ENCODE measurements at regions not wholly inside any gene's neighbourhood (a gene's known extent, or its start where the extent isn't known, plus 50 kb on each side); places are given as distances from the start of the nearest gene placed in this dataset.

DNA sequence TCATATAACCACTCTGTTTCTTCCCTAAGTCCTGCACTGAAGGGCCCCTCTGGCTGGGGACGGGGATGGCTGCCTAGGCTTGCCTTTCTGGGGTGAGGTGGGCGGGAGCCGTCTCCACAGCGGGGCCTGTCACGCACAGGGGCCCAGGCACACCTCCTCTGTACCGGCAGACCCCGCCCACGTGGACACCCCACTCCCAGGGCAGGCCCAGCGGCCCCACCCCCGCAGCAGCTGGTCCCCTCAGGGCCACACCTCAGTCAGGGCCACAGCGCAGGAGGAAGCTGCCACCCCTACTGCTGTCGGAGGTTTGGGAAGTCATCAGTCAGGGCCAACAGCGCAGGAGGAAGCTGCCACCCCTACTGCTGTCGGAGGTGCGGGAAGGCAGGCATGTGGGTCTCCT, 257.6 kb upstream of the RAB6C start:
- TF ChIP-seq, protein P1, sequence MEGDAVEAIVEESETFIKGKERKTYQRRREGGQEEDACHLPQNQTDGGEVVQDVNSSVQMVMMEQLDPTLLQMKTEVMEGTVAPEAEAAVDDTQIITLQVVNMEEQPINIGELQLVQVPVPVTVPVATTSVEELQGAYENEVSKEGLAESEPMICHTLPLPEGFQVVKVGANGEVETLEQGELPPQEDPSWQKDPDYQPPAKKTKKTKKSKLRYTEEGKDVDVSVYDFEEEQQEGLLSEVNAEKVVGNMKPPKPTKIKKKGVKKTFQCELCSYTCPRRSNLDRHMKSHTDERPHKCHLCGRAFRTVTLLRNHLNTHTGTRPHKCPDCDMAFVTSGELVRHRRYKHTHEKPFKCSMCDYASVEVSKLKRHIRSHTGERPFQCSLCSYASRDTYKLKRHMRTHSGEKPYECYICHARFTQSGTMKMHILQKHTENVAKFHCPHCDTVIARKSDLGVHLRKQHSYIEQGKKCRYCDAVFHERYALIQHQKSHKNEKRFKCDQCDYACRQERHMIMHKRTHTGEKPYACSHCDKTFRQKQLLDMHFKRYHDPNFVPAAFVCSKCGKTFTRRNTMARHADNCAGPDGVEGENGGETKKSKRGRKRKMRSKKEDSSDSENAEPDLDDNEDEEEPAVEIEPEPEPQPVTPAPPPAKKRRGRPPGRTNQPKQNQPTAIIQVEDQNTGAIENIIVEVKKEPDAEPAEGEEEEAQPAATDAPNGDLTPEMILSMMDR (conservative IDR thresholded peaks at IDR 0.05; ENCODE audit: low read length), result no peak
- H3K4me3 ChIP-seq (ENCODE audit: low read length), result no peak overlapping the region
- DNase-seq (ENCODE audit: low read depth), result no peak

DNA sequence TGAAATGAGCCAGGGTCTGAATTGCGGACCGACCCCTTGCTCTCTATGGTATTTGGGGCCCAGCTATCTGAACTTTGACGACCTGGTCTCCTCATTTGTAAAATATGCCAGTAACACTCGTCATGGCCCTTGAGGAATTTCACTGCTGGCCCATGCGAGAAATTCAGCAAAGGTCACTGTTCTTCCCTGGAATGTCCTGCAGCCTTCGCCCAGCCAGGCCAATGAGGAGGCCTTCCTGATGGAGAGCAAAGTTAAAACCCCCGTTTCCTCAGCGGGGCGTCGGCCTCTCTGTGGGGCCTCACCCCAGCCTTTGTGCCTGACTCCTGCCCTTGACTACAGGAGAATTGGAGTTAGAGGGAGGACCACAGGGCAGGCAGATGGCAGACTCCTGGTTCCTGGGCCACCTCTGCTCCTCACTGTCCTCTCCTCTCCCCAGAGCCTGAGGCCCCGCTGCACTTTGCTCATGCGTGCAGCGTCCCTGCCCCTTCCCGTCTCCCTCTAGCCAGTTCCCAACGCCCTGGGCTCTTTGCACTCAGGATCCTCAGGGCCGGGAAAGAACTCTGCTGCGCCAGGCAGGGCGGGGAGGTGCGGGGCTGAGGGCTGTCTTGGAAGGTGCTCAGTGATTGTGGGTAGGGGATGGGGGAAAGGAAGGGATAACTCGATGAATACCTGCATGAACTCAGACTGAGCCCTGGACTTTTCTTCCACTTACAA, 257.0 kb upstream of the RAB6C start:
- no peak overlapping the region for H3K4me3 ChIP-seq (ENCODE audit: low read length)
- DNase-seq (ENCODE audit: low read depth), result no peak
- TF ChIP-seq, protein P1 (conservative IDR thresholded peaks at IDR 0.05; ENCODE audit: low read length), result no peak

GRCh38 chr2:129723277-129724020, 256.0 kb upstream of the RAB6C start:
- TF ChIP-seq, protein P1 (conservative IDR thresholded peaks at IDR 0.05; ENCODE audit: low read length), result no peak
- no peak overlapping the region for H3K4me3 ChIP-seq (ENCODE audit: low read length)
- DNase-seq (ENCODE audit: low read depth), result no peak

- no peak for DNase-seq (ENCODE audit: low read depth)
- no peak overlapping the region for H3K4me3 ChIP-seq (ENCODE audit: low read length)
- TF ChIP-seq, protein P1 (conservative IDR thresholded peaks at IDR 0.05; ENCODE audit: low read length), result no peak
These were observed 255.3 kb upstream of the RAB6C start for GRCh38 chr2:129724021-129724757.

DNA sequence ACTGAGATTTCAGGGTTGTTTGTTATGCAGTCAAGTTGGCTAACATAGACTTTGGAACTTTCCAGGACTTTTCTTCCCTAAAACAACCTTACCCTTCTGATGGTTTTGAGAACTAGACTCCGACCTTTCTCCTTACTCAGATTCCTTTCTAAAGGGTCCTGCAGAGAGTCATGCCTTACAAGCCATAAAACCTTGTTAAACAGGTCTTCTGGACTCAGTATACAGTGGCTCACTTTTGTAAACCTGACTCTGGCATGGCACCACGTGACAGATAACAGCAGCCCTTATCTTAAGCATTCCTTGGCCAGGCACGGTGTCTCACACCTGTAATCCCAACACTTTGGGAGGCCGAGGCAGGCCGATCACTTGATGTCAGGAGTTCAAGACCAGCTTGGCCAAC, 253.2 kb upstream of the RAB6C start:
- TF ChIP-seq, protein P1 (conservative IDR thresholded peaks at IDR 0.05; ENCODE audit: low read length), result no peak
- no peak for DNase-seq (ENCODE audit: low read depth)
- no peak overlapping the region for H3K4me3 ChIP-seq (ENCODE audit: low read length)

DNA sequence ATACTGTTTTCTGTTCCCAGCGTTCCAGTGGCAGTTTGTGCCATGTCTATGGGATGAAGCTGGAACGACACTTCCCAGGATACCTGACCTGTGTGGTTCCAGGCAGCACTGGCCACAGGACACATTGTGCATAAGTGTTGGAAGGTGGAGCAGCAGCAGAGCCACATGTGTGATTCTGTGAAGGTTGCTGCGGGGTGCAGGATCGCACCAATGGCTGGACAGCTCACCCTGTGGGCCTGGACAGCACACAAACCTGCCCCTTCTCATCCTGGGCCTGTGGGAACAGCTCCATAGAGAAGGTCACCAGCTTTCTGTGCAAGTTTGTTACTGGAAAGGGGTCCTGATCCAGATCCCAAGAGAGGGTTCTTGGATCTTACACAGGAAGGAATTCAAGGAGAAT, 252.2 kb upstream of the RAB6C start:
- no peak for DNase-seq (ENCODE audit: low read depth)
- TF ChIP-seq, protein P1 (conservative IDR thresholded peaks at IDR 0.05; ENCODE audit: low read length), result no peak
- no peak overlapping the region for H3K4me3 ChIP-seq (ENCODE audit: low read length)

All from AG10803 (cell line).